Mammary epithelial cell (primary cell): ENCODE measurements at regions not wholly inside any gene's neighbourhood (a gene's known extent, or its start where the extent isn't known, plus 50 kb on each side); places are given as distances from the start of the nearest gene placed in this dataset.

ENCODE experiments used
- EZH2 ChIP-seq: IDR thresholded peaks from 2 replicates; pipeline ENCODE4 v1.6.1; 2012; ENCODE audit warnings: low read length, inconsistent platforms, borderline replicate concordance
- TF ChIP-seq, protein P1 (sequence below), 2 donors: IDR thresholded peaks in 1 of 2; conservative IDR thresholded peaks in 1 of 2; 2 replicates each; pipeline ENCODE4 v1.5.1; 2011 to 2012; ENCODE audit warnings: inconsistent platforms in 2 of 2, low read length in 2 of 2, mild to moderate bottlenecking in 2 of 2, control low read depth in 1 of 2, low read depth in 1 of 2; ENCODE audit not compliant: insufficient read depth in 1 of 2; ENCODE audit errors: extremely low read depth in 1 of 2

DNA sequence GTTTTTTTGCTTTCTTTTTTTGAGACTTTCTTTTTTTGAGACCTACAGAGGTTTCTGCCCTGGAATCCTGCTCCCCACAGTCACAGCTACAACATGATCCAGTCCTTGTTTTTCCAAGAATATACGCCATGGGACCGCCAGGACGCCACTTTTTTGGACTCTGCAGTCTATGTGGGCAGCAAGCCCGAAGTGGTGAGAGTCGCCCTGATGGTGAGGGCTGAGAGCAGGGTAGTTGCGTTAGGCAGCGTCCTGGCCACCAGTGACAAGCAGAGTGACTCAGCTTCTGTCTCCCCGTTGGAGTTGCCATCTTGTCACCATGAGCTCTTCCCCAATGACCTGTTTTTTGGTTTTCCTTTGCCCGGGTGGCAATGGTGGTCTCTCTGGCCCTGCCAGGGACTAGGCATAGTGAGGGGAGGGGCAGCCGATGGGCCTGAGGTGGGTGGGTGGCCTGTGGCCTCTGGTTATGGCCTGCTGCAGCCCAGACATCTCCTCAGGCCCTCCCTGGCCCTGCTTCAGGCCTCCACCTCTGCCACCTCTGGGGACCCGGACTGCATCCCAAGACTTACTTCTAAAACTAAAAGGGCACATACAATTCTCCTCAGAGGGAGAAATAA, 88.0 kb upstream of the MALRD1 start:
- TF ChIP-seq, protein P1, sequence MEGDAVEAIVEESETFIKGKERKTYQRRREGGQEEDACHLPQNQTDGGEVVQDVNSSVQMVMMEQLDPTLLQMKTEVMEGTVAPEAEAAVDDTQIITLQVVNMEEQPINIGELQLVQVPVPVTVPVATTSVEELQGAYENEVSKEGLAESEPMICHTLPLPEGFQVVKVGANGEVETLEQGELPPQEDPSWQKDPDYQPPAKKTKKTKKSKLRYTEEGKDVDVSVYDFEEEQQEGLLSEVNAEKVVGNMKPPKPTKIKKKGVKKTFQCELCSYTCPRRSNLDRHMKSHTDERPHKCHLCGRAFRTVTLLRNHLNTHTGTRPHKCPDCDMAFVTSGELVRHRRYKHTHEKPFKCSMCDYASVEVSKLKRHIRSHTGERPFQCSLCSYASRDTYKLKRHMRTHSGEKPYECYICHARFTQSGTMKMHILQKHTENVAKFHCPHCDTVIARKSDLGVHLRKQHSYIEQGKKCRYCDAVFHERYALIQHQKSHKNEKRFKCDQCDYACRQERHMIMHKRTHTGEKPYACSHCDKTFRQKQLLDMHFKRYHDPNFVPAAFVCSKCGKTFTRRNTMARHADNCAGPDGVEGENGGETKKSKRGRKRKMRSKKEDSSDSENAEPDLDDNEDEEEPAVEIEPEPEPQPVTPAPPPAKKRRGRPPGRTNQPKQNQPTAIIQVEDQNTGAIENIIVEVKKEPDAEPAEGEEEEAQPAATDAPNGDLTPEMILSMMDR (conservative IDR thresholded peaks at IDR 0.05 in 1 of 2, IDR thresholded peaks at IDR 0.05 in 1 of 2; ENCODE audit: extremely low read depth in 1 of 2, insufficient read depth in 1 of 2, low read depth in 1 of 2, low read length in 2 of 2): no peak
- TF ChIP-seq EZH2: no peak
